ENCODE measurements at regions not wholly inside any gene's neighbourhood (a gene's known extent, or its start where the extent isn't known, plus 50 kb on each side); places are given as distances from the start of the nearest gene placed in this dataset.

- no peak for ATAC-seq (replicated peaks in 1 of 2)
- Mint-ChIP-seq H3K4me1 (ENCODE audit: low read depth) (no peaks in the 10 kb centered on the region), H3K27ac (no peak overlapping the region), H3K27me3 (ENCODE audit: low read depth) (no peaks in the 10 kb centered on the region), H3K9me3 (peaks cover 7 to 14% of the 10 kb centered on the region in 2 donors), H3K4me3 (no peak overlapping the region), H3K36me3 (ENCODE audit: insufficient read depth in 2 of 2) (peaks cover 0 to 3% of the 10 kb centered on the region in 2 donors)
- no peak for DNase-seq
Measured at GRCh38 chr20:7703996-7704395, 236.3 kb downstream of the HAO1 start.

GRCh38 chr20:7708112-7708511, 232.1 kb downstream of the HAO1 start:
- Mint-ChIP-seq H3K27me3 (ENCODE audit: low read depth) (no peaks in the 10 kb centered on the region), H3K27ac (no peak overlapping the region), H3K36me3 (ENCODE audit: insufficient read depth in 2 of 2) (peaks cover 0 to 3% of the 10 kb centered on the region in 2 donors), H3K4me3 (no peak overlapping the region), H3K4me1 (ENCODE audit: low read depth) (no peaks in the 10 kb centered on the region), H3K9me3 (peaks cover 3 to 4% of the 10 kb centered on the region in 2 donors)
- ATAC-seq (replicated peaks in 1 of 2) (no peak), DNase-seq (no peak)

DNA sequence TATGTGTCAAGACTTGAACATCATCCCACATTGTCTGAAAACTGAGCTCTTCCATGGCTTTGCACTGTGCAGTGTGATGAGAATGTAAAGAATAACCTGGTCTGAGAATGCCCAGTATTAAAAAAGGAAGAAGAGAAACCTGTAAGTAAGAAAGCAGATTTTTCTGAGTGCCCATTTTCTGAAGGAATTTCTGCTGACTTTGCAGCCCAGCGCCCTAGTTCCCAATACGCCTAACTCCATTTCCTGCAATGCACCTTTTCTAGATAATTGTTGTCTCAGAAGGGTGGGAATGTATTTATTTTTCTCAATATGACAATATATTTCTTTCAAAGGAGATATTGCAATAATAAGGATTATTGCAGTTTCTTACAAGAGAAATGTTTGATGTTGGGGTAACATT, 231.5 kb downstream of the HAO1 start:
- no peak overlapping the region for H3K4me3 Mint-ChIP-seq
- H3K36me3 Mint-ChIP-seq (ENCODE audit: insufficient read depth in 2 of 2): peaks cover 0 to 3% of the 10 kb centered on the region in 2 donors
- peaks cover 3 to 4% of the 10 kb centered on the region in 2 donors for H3K9me3 Mint-ChIP-seq
- H3K27me3 Mint-ChIP-seq (ENCODE audit: low read depth): no peaks in the 10 kb centered on the region
- no peaks in the 10 kb centered on the region for H3K4me1 Mint-ChIP-seq (ENCODE audit: low read depth)
- DNase-seq (no peak), ATAC-seq (replicated peaks in 1 of 2) (no peak)
- no peak overlapping the region for H3K27ac Mint-ChIP-seq

DNA sequence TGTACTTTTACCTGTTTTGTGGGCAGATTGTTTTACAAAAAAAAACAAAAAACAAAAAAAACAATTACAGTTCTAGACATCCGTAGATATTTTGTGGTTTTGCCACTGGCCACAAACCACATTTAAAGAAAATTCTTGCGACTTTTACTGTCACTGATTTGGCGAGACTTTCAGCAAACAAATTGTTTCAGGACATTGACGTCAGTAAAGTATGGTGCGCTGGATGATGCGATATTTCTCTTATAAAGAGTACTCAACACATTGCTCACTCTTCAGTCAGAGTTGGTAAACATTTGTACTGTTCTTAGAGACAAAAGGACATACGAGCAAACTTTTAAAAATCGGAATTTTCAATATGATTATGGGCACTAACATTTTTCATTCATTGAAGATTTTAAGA, 229.8 kb downstream of the HAO1 start:
- Mint-ChIP-seq H3K36me3 (ENCODE audit: insufficient read depth in 2 of 2) (peaks cover 0 to 3% of the 10 kb centered on the region in 2 donors), H3K27ac (no peak overlapping the region), H3K27me3 (ENCODE audit: low read depth) (no peaks in the 10 kb centered on the region), H3K9me3 (peaks cover 2 to 3% of the 10 kb centered on the region in 2 donors), H3K4me1 (ENCODE audit: low read depth) (no peaks in the 10 kb centered on the region), H3K4me3 (no peak overlapping the region)
- no peak for ATAC-seq (replicated peaks in 1 of 2)
- DNase-seq: no peak

DNA sequence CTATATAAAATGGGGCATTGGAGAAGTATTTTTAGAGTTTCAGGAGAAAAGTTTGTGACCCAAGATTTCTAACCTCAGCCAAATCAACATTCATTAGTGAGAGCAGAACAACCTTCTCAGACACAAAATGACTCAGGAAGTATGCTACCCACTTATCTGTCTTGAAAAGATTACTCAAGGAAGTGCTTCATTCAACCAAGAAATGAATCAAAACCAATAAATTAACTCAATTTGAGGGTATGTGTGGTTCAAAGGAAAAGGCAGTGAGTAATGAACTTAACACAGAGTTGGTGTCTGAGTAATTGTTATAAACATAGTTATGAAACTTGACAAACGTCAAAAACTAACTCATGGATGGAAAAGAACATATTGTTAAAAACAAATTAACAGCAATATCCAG, 227.6 kb downstream of the HAO1 start:
- no peaks in the 10 kb centered on the region for H3K4me1 Mint-ChIP-seq (ENCODE audit: low read depth)
- no peaks in the 10 kb centered on the region for H3K27me3 Mint-ChIP-seq (ENCODE audit: low read depth)
- ATAC-seq (replicated peaks in 1 of 2) (no peak), DNase-seq (no peak)
- peaks cover 0 to 5% of the 10 kb centered on the region in 2 donors for H3K9me3 Mint-ChIP-seq
- no peaks in the 10 kb centered on the region for H3K36me3 Mint-ChIP-seq (ENCODE audit: insufficient read depth in 2 of 2)
- H3K27ac Mint-ChIP-seq: no peak overlapping the region
- H3K4me3 Mint-ChIP-seq: no peak overlapping the region

DNA sequence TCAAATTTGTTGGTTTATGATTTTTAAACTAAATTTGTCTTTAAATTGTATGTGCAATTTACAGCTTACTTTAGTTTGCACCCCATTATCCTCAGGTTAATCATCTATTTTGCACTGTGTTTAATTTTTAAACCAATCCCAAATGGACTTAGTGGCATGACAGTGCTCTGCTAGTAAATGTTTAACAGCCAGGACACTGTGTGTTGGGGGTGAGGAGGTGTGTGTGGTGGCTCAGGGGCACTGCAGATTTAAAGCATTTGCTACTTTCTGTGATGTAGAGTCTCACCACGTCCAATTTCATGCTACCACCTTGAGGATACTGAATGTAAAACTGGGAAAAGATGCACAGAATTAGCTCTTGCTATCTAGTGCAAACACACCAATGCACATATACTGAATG, 225.7 kb downstream of the HAO1 start:
- Mint-ChIP-seq H3K4me1 (ENCODE audit: low read depth) (no peaks in the 10 kb centered on the region), H3K9me3 (peaks cover 0 to 7% of the 10 kb centered on the region in 2 donors), H3K36me3 (ENCODE audit: insufficient read depth in 2 of 2) (no peaks in the 10 kb centered on the region), H3K27me3 (ENCODE audit: low read depth) (no peaks in the 10 kb centered on the region), H3K27ac (no peak overlapping the region), H3K4me3 (no peak overlapping the region)
- ATAC-seq (replicated peaks in 1 of 2) (no peak), DNase-seq (no peak)

DNA sequence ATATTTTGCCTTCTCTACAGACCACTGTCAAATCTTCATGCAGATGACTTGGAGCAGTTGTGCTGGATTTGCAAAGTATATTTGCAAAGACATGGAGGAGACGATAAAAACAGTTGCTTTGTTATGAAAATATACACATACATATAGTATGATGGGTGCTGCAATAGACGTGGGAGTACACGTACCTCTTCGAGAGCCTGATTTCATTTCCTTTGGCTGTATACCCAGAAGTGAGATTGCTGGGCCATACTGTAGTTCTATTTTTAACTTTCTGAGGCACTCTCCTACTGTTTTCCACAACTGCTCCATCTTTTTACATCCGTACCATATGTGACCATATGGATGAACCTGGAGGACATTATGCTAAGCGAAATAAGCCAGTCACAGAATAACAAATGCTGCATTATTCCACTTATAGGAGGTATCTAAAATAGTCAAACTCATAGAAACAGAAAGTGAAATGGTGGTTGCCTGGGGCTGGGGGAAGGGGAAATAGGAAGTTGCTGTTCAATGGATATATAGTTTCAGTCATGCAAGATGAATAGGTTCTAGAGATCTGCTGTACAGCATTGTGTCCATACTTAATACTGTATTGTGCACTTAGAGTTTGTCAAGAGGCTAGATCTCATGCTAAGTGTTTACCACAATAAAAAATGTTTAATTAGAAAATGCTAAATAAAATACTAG, 223.8 kb downstream of the HAO1 start:
- Mint-ChIP-seq H3K9me3 (peaks cover 0 to 10% of the 10 kb centered on the region in 2 donors), H3K27ac (no peak overlapping the region), H3K27me3 (ENCODE audit: low read depth) (no peaks in the 10 kb centered on the region), H3K36me3 (ENCODE audit: insufficient read depth in 2 of 2) (no peaks in the 10 kb centered on the region), H3K4me1 (ENCODE audit: low read depth) (no peaks in the 10 kb centered on the region), H3K4me3 (no peak overlapping the region)
- ATAC-seq (replicated peaks in 1 of 2) (no peak), DNase-seq (no peak)

GRCh38 chr20:7722564-7722963, 217.7 kb downstream of the HAO1 start:
- no peaks in the 10 kb centered on the region for H3K27me3 Mint-ChIP-seq (ENCODE audit: low read depth)
- DNase-seq: no peak
- no peak overlapping the region for H3K4me3 Mint-ChIP-seq
- no peak overlapping the region for H3K27ac Mint-ChIP-seq
- H3K4me1 Mint-ChIP-seq (ENCODE audit: low read depth): no peaks in the 10 kb centered on the region
- ATAC-seq (replicated peaks in 1 of 2): no peak
- no peaks in the 10 kb centered on the region for H3K36me3 Mint-ChIP-seq (ENCODE audit: insufficient read depth in 2 of 2)
- H3K9me3 Mint-ChIP-seq: peaks cover 2 to 9% of the 10 kb centered on the region in 2 donors

DNA sequence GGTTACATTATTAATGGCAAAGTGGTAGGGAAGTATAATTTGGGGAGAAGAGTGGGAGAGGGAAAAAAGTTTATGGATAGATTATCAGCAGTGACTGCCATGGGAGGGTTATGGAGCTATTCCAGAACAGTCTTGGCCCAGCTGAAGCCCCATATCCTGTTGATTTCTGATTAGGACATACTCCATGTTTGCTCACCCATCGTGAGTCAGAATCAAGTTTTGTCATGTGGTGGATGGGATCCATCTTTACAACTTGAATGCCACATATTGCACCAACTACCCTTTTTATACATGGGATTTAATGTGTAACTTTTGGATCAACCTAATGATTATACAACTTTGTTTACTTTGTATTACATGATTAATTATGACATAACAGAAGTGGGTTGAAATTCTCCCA, 217.0 kb downstream of the HAO1 start:
- Mint-ChIP-seq H3K36me3 (ENCODE audit: insufficient read depth in 2 of 2) (no peaks in the 10 kb centered on the region), H3K27me3 (ENCODE audit: low read depth) (no peaks in the 10 kb centered on the region), H3K4me3 (no peak overlapping the region), H3K27ac (no peak overlapping the region), H3K4me1 (ENCODE audit: low read depth) (no peaks in the 10 kb centered on the region), H3K9me3 (peaks cover 2 to 9% of the 10 kb centered on the region in 2 donors)
- ATAC-seq (replicated peaks in 1 of 2) (no peak), DNase-seq (no peak)

- Mint-ChIP-seq H3K27ac (no peak overlapping the region), H3K9me3 (no peaks in the 10 kb centered on the region), H3K36me3 (ENCODE audit: insufficient read depth in 2 of 2) (no peaks in the 10 kb centered on the region), H3K4me3 (no peak overlapping the region), H3K4me1 (ENCODE audit: low read depth) (no peaks in the 10 kb centered on the region), H3K27me3 (ENCODE audit: low read depth) (no peaks in the 10 kb centered on the region)
- no peak for ATAC-seq (replicated peaks in 1 of 2)
- no peak for DNase-seq
Measured at GRCh38 chr20:7728338-7728737, 211.9 kb downstream of the HAO1 start.

DNA sequence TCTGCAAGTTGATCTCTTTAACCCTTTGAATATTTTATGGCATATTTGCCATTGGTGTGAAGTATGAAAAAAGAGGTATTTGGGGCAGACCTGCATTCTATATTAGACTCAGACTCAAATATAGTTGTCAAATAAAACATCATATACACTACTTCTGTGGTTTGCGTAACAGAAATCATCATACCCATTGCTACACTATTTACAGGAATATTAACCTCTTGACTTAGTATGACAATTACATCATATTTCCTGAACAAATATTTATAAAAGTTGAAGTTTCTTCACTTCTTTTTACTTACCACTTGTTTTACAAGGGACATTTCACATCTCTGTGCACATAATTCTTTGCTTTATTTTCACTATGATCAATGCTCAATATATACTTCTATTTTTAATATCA, 206.0 kb downstream of the HAO1 start:
- H3K4me3 Mint-ChIP-seq: no peak overlapping the region
- ATAC-seq (replicated peaks in 1 of 2) (no peak), DNase-seq (no peak)
- H3K9me3 Mint-ChIP-seq: peaks cover 2% of the 10 kb centered on the region in 2 donors
- no peaks in the 10 kb centered on the region for H3K27me3 Mint-ChIP-seq (ENCODE audit: low read depth)
- no peaks in the 10 kb centered on the region for H3K4me1 Mint-ChIP-seq (ENCODE audit: low read depth)
- no peak overlapping the region for H3K27ac Mint-ChIP-seq
- no peaks in the 10 kb centered on the region for H3K36me3 Mint-ChIP-seq (ENCODE audit: insufficient read depth in 2 of 2)

- H3K4me3 Mint-ChIP-seq: no peak overlapping the region
Measured at GRCh38 chr20:7736336-7736735, 203.9 kb downstream of the HAO1 start.

DNA sequence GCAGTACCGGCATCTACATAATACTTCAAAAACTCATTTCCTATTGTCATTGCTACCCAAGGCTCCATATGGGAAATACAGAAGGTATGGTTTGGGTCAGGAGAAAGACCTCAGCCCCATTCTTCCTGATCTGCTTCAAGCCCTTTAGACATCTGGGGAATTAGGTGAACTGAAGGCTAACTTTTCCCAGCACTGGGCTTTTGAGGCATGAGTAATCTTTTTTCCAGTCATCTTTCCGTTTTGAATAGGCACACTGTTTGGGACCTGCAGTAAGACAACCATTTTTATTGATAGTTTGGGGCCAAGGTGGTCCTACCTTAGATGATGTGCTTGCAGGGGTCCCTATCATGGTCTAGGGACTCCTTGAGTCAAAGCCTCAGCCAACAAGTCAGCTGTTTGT, 198.4 kb downstream of the HAO1 start:
- no peaks in the 10 kb centered on the region for H3K4me1 Mint-ChIP-seq (ENCODE audit: low read depth)
- H3K27ac Mint-ChIP-seq: no peak overlapping the region
- H3K36me3 Mint-ChIP-seq (ENCODE audit: insufficient read depth in 2 of 2): no peaks in the 10 kb centered on the region
- DNase-seq (no peak), ATAC-seq (replicated peaks in 1 of 2) (no peak)
- no peak overlapping the region for H3K4me3 Mint-ChIP-seq
- peaks cover 2 to 5% of the 10 kb centered on the region in 2 donors for H3K9me3 Mint-ChIP-seq
- H3K27me3 Mint-ChIP-seq (ENCODE audit: low read depth): no peaks in the 10 kb centered on the region

More at GRCh38 chr20:7736336-7736735, 203.9 kb downstream of the HAO1 start:
- H3K27me3 Mint-ChIP-seq (ENCODE audit: low read depth): no peaks in the 10 kb centered on the region
- no peaks in the 10 kb centered on the region for H3K4me1 Mint-ChIP-seq (ENCODE audit: low read depth)
- H3K9me3 Mint-ChIP-seq: peaks cover 2% of the 10 kb centered on the region in 2 donors
- no peak overlapping the region for H3K27ac Mint-ChIP-seq
- DNase-seq (no peak), ATAC-seq (replicated peaks in 1 of 2) (no peak)
- no peaks in the 10 kb centered on the region for H3K36me3 Mint-ChIP-seq (ENCODE audit: insufficient read depth in 2 of 2)

DNA sequence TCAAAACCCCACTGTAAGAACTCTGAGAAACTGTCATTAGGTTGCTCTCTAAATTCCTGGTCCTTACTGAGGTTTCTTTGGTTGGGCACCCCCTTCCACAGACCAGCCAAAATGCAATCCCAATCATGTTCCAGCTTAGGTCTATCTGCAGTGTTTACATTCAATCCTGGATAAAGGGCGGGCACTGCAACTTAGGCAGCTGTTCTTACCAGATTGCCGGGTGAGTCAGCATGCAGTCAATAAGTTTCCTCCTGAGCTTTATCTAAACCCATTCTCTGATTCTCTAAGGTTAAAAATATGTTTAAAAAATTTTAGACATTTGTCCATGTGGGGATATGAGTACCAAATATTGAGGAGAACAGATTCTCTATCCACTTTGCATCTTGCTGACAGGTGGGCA, 197.8 kb downstream of the HAO1 start:
- Mint-ChIP-seq H3K27me3 (ENCODE audit: low read depth) (no peaks in the 10 kb centered on the region), H3K4me3 (no peak overlapping the region), H3K9me3 (peaks cover 2 to 5% of the 10 kb centered on the region in 2 donors), H3K36me3 (ENCODE audit: insufficient read depth in 2 of 2) (no peaks in the 10 kb centered on the region), H3K27ac (no peak overlapping the region), H3K4me1 (ENCODE audit: low read depth) (no peaks in the 10 kb centered on the region)
- ATAC-seq (replicated peaks in 1 of 2) (no peak), DNase-seq (no peak)

Data from activated T-cell treated with anti-CD3 and anti-CD28 coated beads, Interleukin-2, amount 50 U/mL, for 72 hours (primary cell).